HL-60 (cell line): ENCODE measurements at regions not wholly inside any gene's neighbourhood (a gene's known extent, or its start where the extent isn't known, plus 50 kb on each side); places are given as distances from the start of the nearest gene placed in this dataset.

ENCODE experiments used
- POLR2AphosphoS5 ChIP-seq: IDR thresholded peaks from 2 replicates; pipeline ENCODE4 v1.6.1; 2012; ENCODE audit warnings: low read depth
- TF ChIP-seq, protein P1 (sequence below): IDR thresholded peaks from one replicate; pipeline ENCODE4 v1.5.1; 2011; ENCODE audit warnings: low read length, control low read depth, inconsistent platforms; ENCODE audit not compliant: insufficient read depth
- TF ChIP-seq, protein P2 (sequence below): IDR thresholded peaks from 2 replicates; pipeline ENCODE4 v1.6.1; 2012; ENCODE audit warnings: low read depth; ENCODE audit not compliant: insufficient replicate concordance

DNA sequence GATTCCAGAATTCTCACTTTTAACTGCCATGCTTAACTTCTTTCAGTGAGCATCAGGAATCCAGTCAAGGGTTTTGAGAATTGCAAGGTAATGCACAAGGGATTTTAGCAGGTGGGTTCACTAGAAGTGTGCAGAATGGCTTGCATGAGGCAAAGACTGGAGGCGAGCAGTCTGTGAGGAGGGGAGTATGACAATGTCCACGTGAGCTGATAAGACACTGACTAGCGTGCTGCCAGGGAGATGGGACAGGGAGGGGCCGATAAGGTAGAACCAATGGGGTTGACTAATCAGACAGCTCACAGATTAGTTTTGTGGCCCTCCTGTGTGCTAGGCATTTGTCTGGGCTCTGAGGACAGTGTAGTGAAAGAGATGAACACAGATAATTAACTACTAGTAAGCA is 102.0 kb upstream of the DAZL start:
- TF ChIP-seq, protein P1, sequence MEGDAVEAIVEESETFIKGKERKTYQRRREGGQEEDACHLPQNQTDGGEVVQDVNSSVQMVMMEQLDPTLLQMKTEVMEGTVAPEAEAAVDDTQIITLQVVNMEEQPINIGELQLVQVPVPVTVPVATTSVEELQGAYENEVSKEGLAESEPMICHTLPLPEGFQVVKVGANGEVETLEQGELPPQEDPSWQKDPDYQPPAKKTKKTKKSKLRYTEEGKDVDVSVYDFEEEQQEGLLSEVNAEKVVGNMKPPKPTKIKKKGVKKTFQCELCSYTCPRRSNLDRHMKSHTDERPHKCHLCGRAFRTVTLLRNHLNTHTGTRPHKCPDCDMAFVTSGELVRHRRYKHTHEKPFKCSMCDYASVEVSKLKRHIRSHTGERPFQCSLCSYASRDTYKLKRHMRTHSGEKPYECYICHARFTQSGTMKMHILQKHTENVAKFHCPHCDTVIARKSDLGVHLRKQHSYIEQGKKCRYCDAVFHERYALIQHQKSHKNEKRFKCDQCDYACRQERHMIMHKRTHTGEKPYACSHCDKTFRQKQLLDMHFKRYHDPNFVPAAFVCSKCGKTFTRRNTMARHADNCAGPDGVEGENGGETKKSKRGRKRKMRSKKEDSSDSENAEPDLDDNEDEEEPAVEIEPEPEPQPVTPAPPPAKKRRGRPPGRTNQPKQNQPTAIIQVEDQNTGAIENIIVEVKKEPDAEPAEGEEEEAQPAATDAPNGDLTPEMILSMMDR, result no peak
- TF ChIP-seq, protein P2, sequence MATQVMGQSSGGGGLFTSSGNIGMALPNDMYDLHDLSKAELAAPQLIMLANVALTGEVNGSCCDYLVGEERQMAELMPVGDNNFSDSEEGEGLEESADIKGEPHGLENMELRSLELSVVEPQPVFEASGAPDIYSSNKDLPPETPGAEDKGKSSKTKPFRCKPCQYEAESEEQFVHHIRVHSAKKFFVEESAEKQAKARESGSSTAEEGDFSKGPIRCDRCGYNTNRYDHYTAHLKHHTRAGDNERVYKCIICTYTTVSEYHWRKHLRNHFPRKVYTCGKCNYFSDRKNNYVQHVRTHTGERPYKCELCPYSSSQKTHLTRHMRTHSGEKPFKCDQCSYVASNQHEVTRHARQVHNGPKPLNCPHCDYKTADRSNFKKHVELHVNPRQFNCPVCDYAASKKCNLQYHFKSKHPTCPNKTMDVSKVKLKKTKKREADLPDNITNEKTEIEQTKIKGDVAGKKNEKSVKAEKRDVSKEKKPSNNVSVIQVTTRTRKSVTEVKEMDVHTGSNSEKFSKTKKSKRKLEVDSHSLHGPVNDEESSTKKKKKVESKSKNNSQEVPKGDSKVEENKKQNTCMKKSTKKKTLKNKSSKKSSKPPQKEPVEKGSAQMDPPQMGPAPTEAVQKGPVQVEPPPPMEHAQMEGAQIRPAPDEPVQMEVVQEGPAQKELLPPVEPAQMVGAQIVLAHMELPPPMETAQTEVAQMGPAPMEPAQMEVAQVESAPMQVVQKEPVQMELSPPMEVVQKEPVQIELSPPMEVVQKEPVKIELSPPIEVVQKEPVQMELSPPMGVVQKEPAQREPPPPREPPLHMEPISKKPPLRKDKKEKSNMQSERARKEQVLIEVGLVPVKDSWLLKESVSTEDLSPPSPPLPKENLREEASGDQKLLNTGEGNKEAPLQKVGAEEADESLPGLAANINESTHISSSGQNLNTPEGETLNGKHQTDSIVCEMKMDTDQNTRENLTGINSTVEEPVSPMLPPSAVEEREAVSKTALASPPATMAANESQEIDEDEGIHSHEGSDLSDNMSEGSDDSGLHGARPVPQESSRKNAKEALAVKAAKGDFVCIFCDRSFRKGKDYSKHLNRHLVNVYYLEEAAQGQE, result no peak
- no peak for TF ChIP-seq POLR2AphosphoS5
